SW 1271 (cell line): ENCODE measurements at regions not wholly inside any gene's neighbourhood (a gene's known extent, or its start where the extent isn't known, plus 50 kb on each side); places are given as distances from the start of the nearest gene placed in this dataset.

Experiments used
- DNase-seq, 2 experiments: peaks; one replicate each; lab custom pipeline; 2025; lab: John Stamatoyannopoulos, UW

GRCh38 chr13:111394211-111394922 lies 73.9 kb downstream of the TEX29 start:
- DNase-seq = no peak

- no peak for DNase-seq
These were observed 75.3 kb downstream of the TEX29 start for GRCh38 chr13:111395511-111396393.

- no peak for DNase-seq
These were observed 76.0 kb downstream of the TEX29 start for GRCh38 chr13:111396457-111396856.

GRCh38 chr13:111397202-111397880 lies 76.9 kb downstream of the TEX29 start:
- no peak for DNase-seq

- no peak for DNase-seq
These were observed 77.8 kb downstream of the TEX29 start for GRCh38 chr13:111398196-111398595.

- no peak for DNase-seq
These were observed 78.4 kb downstream of the TEX29 start for GRCh38 chr13:111398715-111399299.

- DNase-seq = no peak
These were observed 78.9 kb downstream of the TEX29 start for GRCh38 chr13:111399334-111399733.

- DNase-seq = no peak
These were observed 79.5 kb downstream of the TEX29 start for GRCh38 chr13:111399776-111400538.

- DNase-seq = no peak
These were observed 80.7 kb downstream of the TEX29 start for GRCh38 chr13:111401151-111401550.

GRCh38 chr13:111401755-111402154 lies 81.3 kb downstream of the TEX29 start:
- DNase-seq = no peak

- no peak for DNase-seq
These were observed 82.0 kb downstream of the TEX29 start for GRCh38 chr13:111402441-111402840.

GRCh38 chr13:111403266-111403665 lies 82.8 kb downstream of the TEX29 start:
- DNase-seq = no peak

- no peak for DNase-seq
These were observed 84.3 kb downstream of the TEX29 start for GRCh38 chr13:111404746-111405145.

GRCh38 chr13:111406636-111407035 lies 86.2 kb downstream of the TEX29 start:
- no peak for DNase-seq

GRCh38 chr13:111407381-111408131 lies 87.1 kb downstream of the TEX29 start:
- no peak for DNase-seq

GRCh38 chr13:111409413-111409812 lies 89.0 kb downstream of the TEX29 start:
- DNase-seq = no peak

- no peak for DNase-seq
These were observed 90.0 kb downstream of the TEX29 start for GRCh38 chr13:111410232-111411021.

GRCh38 chr13:111411151-111411858 lies 90.9 kb downstream of the TEX29 start:
- no peak for DNase-seq

GRCh38 chr13:111411919-111412650 lies 91.6 kb downstream of the TEX29 start:
- no peak for DNase-seq
